ENCODE measurements at regions not wholly inside any gene's neighbourhood (a gene's known extent, or its start where the extent isn't known, plus 50 kb on each side); places are given as distances from the start of the nearest gene placed in this dataset.

DNA sequence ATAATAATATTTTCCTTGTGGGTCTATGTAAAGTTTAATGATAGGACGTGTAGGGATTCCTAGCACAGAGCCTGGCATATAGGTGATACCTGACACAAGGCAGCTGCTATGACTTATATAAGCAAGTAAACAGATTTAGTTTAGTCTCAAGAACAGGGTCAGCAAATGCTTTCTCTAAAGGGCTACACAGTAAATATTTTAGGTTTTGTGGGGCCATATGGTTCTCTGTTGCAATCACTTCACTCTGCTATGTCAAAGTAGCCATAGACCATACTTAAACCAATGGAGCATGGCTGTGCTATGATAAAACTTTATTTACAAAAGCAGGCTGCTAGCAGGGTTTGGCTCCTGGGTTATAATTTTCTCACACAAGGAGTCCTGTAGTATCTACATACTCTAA lies 204.8 kb upstream of the KLF4 start:
- Histone ChIP-seq H3K27me3 (ENCODE audit: low read depth, low read length) (peaks cover 6% of the 10 kb centered on the region; the same call in 1 of the 2 replicates), H3K36me3 (replicated peaks; ENCODE audit: low read depth, low read length) (no peaks in the 10 kb centered on the region), H4K20me1 (ENCODE audit: insufficient read depth, low read length) (no peaks in the 10 kb centered on the region), H2AFZ (ENCODE audit: low read depth, low read length) (no peak overlapping the region), H3K4me2 (ENCODE audit: low read length) (no peak overlapping the region), H3K27ac (ENCODE audit: low read length) (no peak overlapping the region), H3K9me3 (ENCODE audit: insufficient read depth, low read length) (no peaks in the 10 kb centered on the region), H3K79me2 (ENCODE audit: low read length) (no peaks in the 10 kb centered on the region), H3K4me1 (ENCODE audit: low read length) (no peaks in the 10 kb centered on the region), H3K4me3 (ENCODE audit: low read length) (no peak overlapping the region), H3K9ac (ENCODE audit: low read length) (no peak overlapping the region)
- TF ChIP-seq, protein P1, sequence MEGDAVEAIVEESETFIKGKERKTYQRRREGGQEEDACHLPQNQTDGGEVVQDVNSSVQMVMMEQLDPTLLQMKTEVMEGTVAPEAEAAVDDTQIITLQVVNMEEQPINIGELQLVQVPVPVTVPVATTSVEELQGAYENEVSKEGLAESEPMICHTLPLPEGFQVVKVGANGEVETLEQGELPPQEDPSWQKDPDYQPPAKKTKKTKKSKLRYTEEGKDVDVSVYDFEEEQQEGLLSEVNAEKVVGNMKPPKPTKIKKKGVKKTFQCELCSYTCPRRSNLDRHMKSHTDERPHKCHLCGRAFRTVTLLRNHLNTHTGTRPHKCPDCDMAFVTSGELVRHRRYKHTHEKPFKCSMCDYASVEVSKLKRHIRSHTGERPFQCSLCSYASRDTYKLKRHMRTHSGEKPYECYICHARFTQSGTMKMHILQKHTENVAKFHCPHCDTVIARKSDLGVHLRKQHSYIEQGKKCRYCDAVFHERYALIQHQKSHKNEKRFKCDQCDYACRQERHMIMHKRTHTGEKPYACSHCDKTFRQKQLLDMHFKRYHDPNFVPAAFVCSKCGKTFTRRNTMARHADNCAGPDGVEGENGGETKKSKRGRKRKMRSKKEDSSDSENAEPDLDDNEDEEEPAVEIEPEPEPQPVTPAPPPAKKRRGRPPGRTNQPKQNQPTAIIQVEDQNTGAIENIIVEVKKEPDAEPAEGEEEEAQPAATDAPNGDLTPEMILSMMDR (IDR thresholded peaks at IDR 0.05; ENCODE audit: low read depth, low read length), result no peak
- TF ChIP-seq EZH2phosphoT487 (IDR thresholded peaks at IDR 0.05; ENCODE audit: low read depth), result no peak

DNA sequence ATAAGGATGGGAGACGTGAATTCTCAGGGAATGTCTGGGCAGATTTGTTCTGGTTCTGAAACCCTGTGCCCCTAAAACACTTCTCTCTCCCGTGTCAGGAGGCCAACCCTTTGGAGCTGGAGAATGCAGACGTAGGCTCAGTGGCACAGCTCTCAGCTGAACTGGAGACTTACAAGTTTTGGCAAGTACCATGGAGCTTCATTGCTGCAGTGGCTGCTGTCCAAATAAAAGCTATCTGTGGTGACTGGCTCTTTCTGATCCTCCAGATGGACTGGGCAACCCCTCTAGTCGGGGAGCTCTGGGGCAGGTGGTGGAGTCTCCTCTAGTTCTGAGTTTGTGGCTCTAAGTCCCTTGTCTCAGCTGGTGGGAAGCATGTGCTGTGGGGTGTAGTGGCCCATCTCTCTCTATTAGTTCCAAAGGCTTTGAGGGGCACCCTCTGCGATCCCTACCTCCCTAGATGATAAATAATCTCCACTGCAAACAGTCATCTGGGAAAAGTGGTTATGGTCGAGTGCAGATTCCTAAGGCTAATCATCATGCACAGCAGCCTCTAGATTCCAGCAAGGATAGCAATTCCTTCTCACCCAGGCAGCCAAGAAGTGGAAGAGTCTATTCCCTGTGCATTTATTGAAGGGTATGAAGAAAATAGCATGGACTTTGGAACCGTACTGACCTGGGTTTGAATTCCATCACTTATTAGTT lies 204.2 kb upstream of the KLF4 start:
- no peak overlapping the region for H3K4me2 ChIP-seq (ENCODE audit: low read length)
- no peak overlapping the region for H3K9ac ChIP-seq (ENCODE audit: low read length)
- TF ChIP-seq, protein P1 (IDR thresholded peaks at IDR 0.05; ENCODE audit: low read depth, low read length), result no peak
- no peak for TF ChIP-seq EZH2phosphoT487 (IDR thresholded peaks at IDR 0.05; ENCODE audit: low read depth)
- no peak overlapping the region for H3K27ac ChIP-seq (ENCODE audit: low read length)
- H4K20me1 ChIP-seq (ENCODE audit: insufficient read depth, low read length), result no peaks in the 10 kb centered on the region
- H3K4me3 ChIP-seq (ENCODE audit: low read length), result no peak overlapping the region
- H3K79me2 ChIP-seq (ENCODE audit: low read length), result no peaks in the 10 kb centered on the region
- no peaks in the 10 kb centered on the region for H3K4me1 ChIP-seq (ENCODE audit: low read length)
- H3K27me3 ChIP-seq (ENCODE audit: low read depth, low read length), result peaks cover 10% of the 10 kb centered on the region; the same call in 1 of the 2 replicates
- H2AFZ ChIP-seq (ENCODE audit: low read depth, low read length), result no peak overlapping the region
- H3K36me3 ChIP-seq (replicated peaks; ENCODE audit: low read depth, low read length), result no peaks in the 10 kb centered on the region
- no peaks in the 10 kb centered on the region for H3K9me3 ChIP-seq (ENCODE audit: insufficient read depth, low read length)

DNA sequence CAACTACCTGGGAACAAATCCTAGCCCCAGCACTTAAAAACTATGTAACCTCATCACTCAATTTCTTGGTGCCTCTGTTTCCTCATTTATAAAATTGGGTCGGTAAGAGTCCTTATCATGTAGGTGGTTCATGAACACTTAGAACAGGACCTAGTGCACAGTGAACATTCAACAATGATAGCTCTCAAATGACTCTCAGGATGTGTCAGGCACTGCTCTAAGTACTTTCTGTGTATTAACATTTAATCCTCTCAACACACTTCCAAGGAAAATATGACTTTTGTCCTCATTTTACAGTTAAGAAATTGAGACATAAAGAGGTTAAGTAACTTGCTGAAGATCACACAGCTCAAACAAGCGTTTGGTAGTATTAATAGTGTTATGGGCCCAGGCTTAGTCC lies 202.1 kb upstream of the KLF4 start:
- no peak overlapping the region for H3K9ac ChIP-seq (ENCODE audit: low read length)
- no peaks in the 10 kb centered on the region for H3K9me3 ChIP-seq (ENCODE audit: insufficient read depth, low read length)
- no peak overlapping the region for H3K27ac ChIP-seq (ENCODE audit: low read length)
- TF ChIP-seq, protein P1 (IDR thresholded peaks at IDR 0.05; ENCODE audit: low read depth, low read length), result no peak
- no peak for TF ChIP-seq EZH2phosphoT487 (IDR thresholded peaks at IDR 0.05; ENCODE audit: low read depth)
- peaks cover 17% of the 10 kb centered on the region; the same call in 1 of the 2 replicates for H3K27me3 ChIP-seq (ENCODE audit: low read depth, low read length)
- H3K79me2 ChIP-seq (ENCODE audit: low read length), result no peaks in the 10 kb centered on the region
- no peaks in the 10 kb centered on the region for H3K36me3 ChIP-seq (replicated peaks; ENCODE audit: low read depth, low read length)
- H3K4me1 ChIP-seq (ENCODE audit: low read length), result no peaks in the 10 kb centered on the region
- H2AFZ ChIP-seq (ENCODE audit: low read depth, low read length), result no peak overlapping the region
- H3K4me3 ChIP-seq (ENCODE audit: low read length), result no peak overlapping the region
- no peaks in the 10 kb centered on the region for H4K20me1 ChIP-seq (ENCODE audit: insufficient read depth, low read length)
- no peak overlapping the region for H3K4me2 ChIP-seq (ENCODE audit: low read length)

DNA sequence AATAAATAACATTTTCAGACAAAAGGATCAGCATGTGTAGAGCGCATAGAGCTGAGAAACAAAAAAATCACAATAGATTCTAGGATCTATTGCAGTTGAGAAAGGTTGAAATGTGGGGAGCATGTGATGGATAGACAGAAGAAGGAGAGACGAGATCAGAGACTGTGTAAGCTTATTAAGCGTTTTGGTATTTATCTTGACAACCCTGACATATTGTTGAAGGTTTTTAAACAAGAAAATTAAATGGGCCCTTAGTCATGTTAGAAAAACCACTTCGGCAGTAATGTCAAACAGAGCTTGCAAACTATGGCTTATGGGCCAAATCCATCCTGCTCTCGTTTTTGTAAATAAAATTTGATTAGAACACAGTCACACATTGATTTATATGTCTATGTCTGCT lies 200.5 kb upstream of the KLF4 start:
- H3K27me3 ChIP-seq (ENCODE audit: low read depth, low read length), result peaks cover 17% of the 10 kb centered on the region; the same call in 1 of the 2 replicates
- H3K79me2 ChIP-seq (ENCODE audit: low read length), result no peaks in the 10 kb centered on the region
- H3K9me3 ChIP-seq (ENCODE audit: insufficient read depth, low read length), result no peaks in the 10 kb centered on the region
- H3K36me3 ChIP-seq (replicated peaks; ENCODE audit: low read depth, low read length), result no peaks in the 10 kb centered on the region
- H3K27ac ChIP-seq (ENCODE audit: low read length), result no peak overlapping the region
- TF ChIP-seq, protein P1 (IDR thresholded peaks at IDR 0.05; ENCODE audit: low read depth, low read length), result no peak
- TF ChIP-seq EZH2phosphoT487 (IDR thresholded peaks at IDR 0.05; ENCODE audit: low read depth), result no peak
- H3K4me3 ChIP-seq (ENCODE audit: low read length), result no peak overlapping the region
- H4K20me1 ChIP-seq (ENCODE audit: insufficient read depth, low read length), result no peaks in the 10 kb centered on the region
- no peaks in the 10 kb centered on the region for H3K4me1 ChIP-seq (ENCODE audit: low read length)
- no peak overlapping the region for H2AFZ ChIP-seq (ENCODE audit: low read depth, low read length)
- H3K9ac ChIP-seq (ENCODE audit: low read length), result no peak overlapping the region
- H3K4me2 ChIP-seq (ENCODE audit: low read length), result no peak overlapping the region
